Sigmoid colon (tissue), 4 donors: ENCODE measurements at regions not wholly inside any gene's neighbourhood (a gene's known extent, or its start where the extent isn't known, plus 50 kb on each side); places are given as distances from the start of the nearest gene placed in this dataset.

ENCODE experiments used
- EP300 ChIP-seq, 4 donors: sonication (generic); formaldehyde crosslinking; IDR thresholded peaks; one replicate each; pipeline ENCODE4 v1.6.1; 2017; ENCODE audit warnings: antibody characterized with exemption in 4 of 4
- POLR2A ChIP-seq, 2 donors: fragments of 450-650 bp; IDR thresholded peaks; one replicate each; pipeline ENCODE4 v1.6.1; 2016; ENCODE audit warnings: antibody characterized with exemption in 2 of 2, mild to moderate bottlenecking in 2 of 2, moderate library complexity in 2 of 2
- TF ChIP-seq, protein P1 (sequence below), 4 experiments: fragments of 450-650 bp in 3 of 4; fragments of 200-600 bp in 1 of 4; IDR thresholded peaks; one replicate each; pipeline ENCODE4 v1.5.1; 2016 to 2019; ENCODE audit warnings: antibody characterized with exemption in 4 of 4, mild to moderate bottlenecking in 3 of 4, moderate library complexity in 2 of 4

- TF ChIP-seq POLR2A (IDR thresholded peaks at IDR 0.05): no peak
- TF ChIP-seq, protein P1, sequence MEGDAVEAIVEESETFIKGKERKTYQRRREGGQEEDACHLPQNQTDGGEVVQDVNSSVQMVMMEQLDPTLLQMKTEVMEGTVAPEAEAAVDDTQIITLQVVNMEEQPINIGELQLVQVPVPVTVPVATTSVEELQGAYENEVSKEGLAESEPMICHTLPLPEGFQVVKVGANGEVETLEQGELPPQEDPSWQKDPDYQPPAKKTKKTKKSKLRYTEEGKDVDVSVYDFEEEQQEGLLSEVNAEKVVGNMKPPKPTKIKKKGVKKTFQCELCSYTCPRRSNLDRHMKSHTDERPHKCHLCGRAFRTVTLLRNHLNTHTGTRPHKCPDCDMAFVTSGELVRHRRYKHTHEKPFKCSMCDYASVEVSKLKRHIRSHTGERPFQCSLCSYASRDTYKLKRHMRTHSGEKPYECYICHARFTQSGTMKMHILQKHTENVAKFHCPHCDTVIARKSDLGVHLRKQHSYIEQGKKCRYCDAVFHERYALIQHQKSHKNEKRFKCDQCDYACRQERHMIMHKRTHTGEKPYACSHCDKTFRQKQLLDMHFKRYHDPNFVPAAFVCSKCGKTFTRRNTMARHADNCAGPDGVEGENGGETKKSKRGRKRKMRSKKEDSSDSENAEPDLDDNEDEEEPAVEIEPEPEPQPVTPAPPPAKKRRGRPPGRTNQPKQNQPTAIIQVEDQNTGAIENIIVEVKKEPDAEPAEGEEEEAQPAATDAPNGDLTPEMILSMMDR (IDR thresholded peaks at IDR 0.05): no peak
- no peak for TF ChIP-seq EP300 (IDR thresholded peaks at IDR 0.05)
Observed at GRCh38 chr6:113187661-113188060, 669.5 kb upstream of the MARCKS start.
